HG03469 (cell line): ENCODE measurements at regions not wholly inside any gene's neighbourhood (a gene's known extent, or its start where the extent isn't known, plus 50 kb on each side); places are given as distances from the start of the nearest gene placed in this dataset.
A peak's percentile ranks its signal among the peaks of the same experiment; 100 is the strongest.
"Not testable (repeated sequence)": the region's sequence is repeated elsewhere in the genome, so short reads cannot be mapped to it uniquely, and the experiment has no call there.

Source experiments
- ATAC-seq: cut with Tn5 transposase; IDR thresholded peaks from one replicate; pipeline ENCODE4 v1.9.1; 2021; ENCODE audit warnings: mild to moderate bottlenecking, moderate library complexity, moderate number of reproducible peaks; ENCODE audit not compliant: unreplicated experiment

- no peak for ATAC-seq
Measured at GRCh38 chr5:100249884-100250269, 285.3 kb upstream of the FAM174A start.

DNA sequence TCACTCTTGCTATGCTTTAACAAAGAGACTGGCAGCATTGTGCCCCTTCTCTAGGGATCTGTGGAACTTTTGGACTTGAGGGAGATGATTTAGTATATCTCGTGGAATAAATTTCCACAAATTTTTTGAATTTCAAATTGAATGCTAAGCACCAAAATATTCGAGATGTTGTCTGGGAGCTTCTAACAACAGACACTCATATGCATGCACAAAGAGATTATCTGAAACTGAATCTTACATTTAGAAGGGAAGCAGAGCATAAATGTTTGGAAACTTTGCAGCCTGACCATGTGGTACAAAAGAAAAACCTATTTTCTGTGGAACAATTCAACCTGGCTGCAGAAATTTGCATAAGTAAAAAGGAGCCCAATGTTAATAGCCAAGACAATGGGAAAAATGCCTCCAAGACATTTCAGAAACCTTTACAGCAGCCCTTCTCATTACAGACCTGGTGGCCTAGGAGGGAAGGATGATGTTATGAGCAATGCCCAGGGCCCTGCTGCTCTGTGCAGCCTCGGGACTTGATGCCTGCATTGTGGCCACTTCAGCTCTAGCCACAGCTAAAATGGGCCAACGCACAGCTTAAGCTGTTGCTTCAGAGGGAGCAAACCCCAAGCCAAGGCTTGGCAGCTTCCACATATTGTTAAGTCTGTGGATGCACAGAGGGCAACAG, 285.8 kb upstream of the FAM174A start:
- no peak for ATAC-seq

DNA sequence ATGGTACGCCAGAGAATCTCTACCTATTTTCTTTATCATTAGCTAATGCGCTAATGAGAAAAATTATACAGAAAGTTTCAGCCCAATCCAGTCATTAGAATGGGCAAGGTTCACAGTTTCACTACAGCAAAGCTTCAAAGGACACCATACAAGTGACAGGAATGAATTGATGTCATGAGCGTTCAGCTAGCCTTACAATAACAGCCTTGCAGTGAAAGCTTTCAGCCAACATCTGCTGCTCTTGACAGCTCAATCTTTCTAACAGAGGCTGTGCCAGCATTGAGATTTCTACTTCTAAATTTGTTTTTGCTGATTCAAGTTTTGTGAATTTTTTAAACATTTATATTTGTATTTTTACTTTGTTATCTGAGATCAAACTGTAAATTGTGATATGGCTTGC, 302.4 kb upstream of the FAM174A start:
- ATAC-seq, result no peak

- no peak for ATAC-seq
Measured at GRCh38 chr5:100188778-100189177, 346.4 kb upstream of the FAM174A start.

DNA sequence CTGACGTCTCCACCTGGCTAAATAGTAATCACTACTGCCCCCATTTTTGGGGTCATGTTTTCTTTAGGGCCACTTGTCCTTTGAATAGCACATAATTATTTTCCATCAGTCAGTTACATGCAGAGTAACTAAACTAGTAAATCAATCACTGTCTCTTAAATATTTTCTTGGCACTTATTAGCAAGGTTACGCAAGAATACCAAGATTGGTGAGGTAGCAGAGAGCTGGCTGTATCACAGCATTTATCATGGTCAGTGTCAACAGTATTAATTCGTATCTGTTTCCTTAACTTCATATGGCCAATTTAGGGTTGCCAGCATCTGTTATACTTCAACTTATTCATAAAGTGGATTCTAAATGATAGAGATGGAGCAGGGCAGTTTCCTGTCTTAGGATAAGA, 346.8 kb upstream of the FAM174A start:
- no peak for ATAC-seq

- no peak for ATAC-seq
Measured at GRCh38 chr5:100186181-100186580, 349.0 kb upstream of the FAM174A start.

DNA sequence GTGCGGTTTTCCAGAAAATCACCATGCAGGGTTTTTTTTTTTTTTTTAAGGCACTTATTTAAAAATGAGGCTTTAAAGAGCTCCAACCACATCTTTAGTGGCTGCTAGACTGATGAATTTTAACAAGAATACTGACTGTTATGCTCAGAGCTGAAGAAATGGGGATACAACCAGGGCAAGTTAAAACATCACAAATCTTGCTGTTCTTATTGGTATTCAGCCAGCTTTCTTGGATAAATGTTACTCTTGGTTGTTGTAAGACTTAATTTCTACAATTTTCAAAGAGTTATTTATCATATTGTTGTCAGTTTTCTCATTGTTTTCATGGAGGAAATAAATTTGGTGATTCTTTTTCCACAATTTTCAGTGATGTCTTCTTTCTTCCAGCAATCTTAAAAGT, 352.8 kb upstream of the FAM174A start:
- no peak for ATAC-seq

DNA sequence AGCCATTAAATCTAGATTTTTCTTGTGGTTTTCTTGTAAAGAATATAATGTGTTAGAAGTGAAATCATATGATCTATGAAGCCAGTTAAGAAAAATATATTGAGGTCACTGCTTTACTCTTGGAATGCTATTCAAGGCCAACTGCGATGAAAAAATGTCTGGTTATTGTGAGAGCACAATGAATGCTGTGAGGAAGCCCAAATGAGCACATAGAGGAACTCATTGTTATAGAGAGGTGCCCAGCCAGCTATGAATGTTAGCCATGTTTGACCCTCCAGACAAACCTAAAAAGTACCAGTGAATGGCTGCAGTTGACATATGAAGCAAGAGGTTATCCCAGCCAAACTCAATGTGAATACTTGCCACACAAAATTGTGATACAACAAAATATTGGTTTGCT, 359.8 kb upstream of the FAM174A start:
- ATAC-seq, result no peak

- ATAC-seq, result peak; percentile 100
Measured at GRCh38 chr5:100165309-100165708, 369.9 kb upstream of the FAM174A start.

GRCh38 chr5:100161868-100162267, 373.3 kb upstream of the FAM174A start:
- ATAC-seq, result no peak

- ATAC-seq, result no peak
Measured at GRCh38 chr5:100157066-100157465, 378.1 kb upstream of the FAM174A start.

DNA sequence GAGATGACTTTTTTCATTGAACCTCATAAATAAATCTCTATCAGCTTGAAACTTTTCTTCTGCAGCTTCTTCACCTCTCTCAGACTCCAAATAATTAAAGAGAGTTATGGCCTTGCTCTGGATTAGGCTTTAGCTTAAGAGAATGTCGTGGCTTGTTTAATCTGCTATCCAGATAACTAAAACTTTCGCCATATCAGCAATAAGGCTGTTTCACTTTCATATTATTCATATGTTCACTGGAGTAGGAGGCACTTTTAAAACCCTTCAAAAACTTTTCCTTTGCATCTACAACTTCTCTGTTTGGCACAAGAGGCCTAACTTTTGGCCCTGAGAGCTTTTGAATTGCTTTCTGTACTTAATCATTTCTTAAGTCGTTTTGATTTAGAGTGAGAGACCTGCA, 386.9 kb upstream of the FAM174A start:
- no peak for ATAC-seq

DNA sequence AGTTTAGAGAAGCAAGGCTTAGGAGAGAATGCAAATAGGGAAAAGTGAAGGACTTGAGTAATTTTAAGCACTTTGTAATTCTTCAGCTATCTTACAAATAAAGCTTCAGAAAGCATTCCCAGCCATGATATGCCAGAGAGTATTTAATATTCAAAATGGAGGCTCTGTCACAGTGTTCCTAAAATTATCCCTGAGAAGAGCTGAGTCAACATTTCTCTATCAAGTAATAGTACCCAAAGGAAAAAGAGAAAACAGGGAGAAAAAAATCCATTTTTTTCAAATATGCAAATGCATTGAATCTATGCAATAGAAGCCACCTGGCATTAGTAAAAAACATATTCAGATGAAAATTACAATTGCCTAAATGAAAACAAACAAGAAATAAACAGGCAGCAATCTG, 392.6 kb upstream of the FAM174A start:
- ATAC-seq, result no peak

DNA sequence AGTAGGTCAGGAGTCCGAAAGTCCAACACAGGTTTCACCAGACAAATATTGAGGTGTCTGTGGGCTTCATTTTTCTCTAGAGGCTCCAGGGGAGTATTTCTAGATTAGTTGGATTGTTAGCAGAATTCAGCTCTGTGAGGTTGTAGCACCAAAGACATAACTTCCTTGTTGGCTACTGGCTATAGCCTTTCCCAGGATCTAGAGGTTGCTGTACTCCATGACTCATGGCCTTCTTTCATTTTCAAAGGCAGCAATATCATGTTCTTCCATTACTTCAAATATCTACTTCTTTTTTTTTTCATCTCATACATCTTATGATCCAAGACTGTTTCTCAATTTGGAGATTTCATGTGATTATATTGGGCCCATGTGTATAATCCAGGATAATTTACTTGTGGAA, 404.0 kb upstream of the FAM174A start:
- ATAC-seq, result no peak

- ATAC-seq, result no peak
Measured at GRCh38 chr5:100130307-100130706, 404.9 kb upstream of the FAM174A start.

GRCh38 chr5:100119903-100120302, 415.3 kb upstream of the FAM174A start:
- ATAC-seq, result no peak

DNA sequence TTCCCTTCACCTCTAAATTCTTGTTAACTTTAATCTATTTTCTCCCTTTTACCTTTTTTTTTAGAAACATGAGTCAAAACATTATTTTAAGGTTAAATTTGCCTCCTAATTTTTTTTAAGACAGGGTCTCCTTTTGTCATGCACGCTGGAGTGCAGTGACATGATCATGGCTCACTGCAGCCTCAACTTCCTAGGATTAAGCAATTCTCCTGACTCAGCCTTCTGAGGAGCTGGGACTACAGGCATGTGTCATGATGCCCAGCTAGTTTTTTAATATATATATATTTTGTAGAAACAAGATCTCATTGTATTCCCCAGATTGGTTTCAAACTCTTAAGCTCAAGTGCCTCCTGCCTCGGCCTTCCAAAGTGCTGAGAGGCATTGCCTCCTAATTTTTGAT, 424.7 kb upstream of the FAM174A start:
- ATAC-seq, result no peak

DNA sequence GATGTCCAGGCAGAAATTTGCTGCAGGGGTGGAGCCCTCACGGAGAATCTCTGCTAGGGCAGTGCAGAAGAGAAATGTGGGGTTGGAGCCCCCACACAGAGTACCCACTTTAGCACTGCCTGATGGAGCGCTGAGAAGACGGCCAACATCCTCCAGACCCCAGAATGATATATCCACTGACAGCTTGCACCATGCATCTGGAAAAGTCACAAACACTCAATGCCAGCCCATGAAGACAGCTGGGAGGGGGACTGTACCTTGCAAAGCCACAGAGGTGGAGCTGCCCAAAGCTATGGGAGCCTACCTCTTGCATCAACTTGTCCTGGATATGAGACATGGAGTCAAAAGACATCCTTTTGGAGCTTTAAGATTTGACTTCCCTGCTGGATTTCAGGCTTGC, 426.3 kb upstream of the FAM174A start:
- no peak for ATAC-seq

DNA sequence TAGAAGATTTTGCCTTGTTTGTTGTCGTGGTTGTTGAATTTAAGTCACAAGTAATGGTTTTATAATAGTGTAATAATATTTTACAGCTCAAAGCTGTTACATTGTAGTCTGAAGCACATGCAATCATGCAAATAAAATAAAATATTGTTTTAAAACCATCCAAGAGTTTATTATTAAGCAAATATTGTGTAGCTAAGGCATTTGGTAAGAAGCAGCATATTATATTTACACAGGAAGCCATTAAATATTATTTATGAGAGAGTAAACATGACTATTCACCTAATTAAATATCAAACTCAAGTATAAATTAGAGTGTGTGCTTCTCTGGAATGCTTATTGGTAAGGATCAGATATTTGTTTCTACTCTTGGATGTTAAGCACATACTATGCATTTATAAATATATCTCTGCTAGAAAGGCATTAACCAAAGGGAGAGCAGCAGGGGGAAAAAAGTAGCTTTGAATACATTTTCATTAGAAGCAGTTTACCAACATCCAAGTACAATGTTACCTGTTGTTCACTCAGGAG, 431.5 kb upstream of the FAM174A start:
- ATAC-seq, result not testable (repeated sequence)

- not testable (repeated sequence) for ATAC-seq
Measured at GRCh38 chr5:100101466-100101865, 433.7 kb upstream of the FAM174A start.

DNA sequence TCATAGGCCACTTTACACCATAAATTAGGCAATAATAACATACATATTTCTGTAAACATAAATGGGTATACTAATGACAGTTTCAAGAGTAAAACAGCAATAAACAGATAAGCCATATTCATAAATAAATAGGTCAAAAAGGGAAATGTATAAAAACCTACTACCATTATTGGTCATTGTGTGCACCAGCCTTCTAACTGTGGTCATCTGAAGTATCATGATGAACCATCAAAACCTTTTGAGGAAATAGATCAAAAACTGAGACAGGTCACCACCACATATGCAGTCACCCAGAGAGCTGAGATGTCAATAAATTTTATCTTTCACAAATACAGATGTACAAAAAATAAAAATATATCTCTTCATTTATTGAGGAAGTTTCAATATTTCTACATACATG, 438.8 kb upstream of the FAM174A start:
- ATAC-seq, result not testable (repeated sequence)

DNA sequence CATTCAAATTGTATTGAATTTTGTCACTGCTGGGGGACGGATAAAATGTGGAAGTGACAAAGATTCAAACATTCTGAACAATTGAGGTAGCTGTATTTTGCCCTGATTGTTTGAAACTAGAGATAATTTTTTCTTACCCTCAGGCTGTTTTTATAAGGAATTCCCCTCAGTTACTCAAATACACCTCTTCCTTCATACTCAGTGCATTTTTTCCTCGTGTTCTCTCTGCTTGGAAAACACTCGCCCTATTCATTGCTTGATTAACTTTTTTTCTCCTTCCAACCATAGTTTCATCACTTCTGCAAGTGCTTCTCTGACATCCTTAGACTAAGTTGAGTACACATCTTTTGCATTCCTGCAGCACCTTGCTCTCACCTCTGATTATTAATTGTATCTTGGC, 454.5 kb upstream of the FAM174A start:
- ATAC-seq, result not testable (repeated sequence)

DNA sequence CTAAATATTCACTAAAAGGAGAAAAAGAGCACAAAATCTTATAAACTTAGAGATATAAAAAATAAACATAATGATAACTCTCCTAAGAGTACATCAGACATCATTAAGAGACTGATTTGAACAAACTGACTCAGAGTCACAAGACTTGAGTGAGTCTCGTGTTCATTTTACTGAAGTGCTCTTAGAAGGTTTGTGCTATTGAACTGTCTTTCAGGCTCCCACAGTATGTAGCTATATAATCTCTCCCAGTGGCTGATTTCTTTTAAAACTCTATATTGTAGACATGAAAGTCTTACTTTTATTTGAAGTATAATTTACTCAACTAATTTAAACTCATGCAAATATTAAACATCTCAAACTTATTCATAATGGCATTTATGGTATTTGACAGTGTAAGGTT, 456.0 kb upstream of the FAM174A start:
- ATAC-seq, result not testable (repeated sequence)
